ENCODE measurements at regions not wholly inside any gene's neighbourhood (a gene's known extent, or its start where the extent isn't known, plus 50 kb on each side); places are given as distances from the start of the nearest gene placed in this dataset.

- Mint-ChIP-seq H3K36me3 (peaks cover 0 to 5% (median 2%) of the 10 kb centered on the region in 3 donors), H3K4me3 (no peak overlapping the region), H3K27ac (peak overlapping the region in 3 of 10 donors; percentile 3 to 19 (median 3)), H3K27me3 (peaks cover 0 to 6% (median 0%) of the 10 kb centered on the region in 5 donors), H3K4me1 (peaks cover 13 to 45% (median 33%) of the 10 kb centered on the region in 4 donors), H3K9me3 (peaks cover 0 to 10% (median 7%) of the 10 kb centered on the region in 9 donors)
- POLR2A ChIA-PET: no interaction called here
- no peak for ATAC-seq
- DNase-seq: no peak
These were observed 305.8 kb upstream of the PRDM1 start for GRCh38 chr6:105780146-105780860.

- ATAC-seq: no peak
- Mint-ChIP-seq H3K27me3 (no peaks in the 10 kb centered on the region), H3K4me3 (no peak overlapping the region), H3K27ac (peak overlapping the region in 1 of 10 donors; percentile 63), H3K36me3 (peaks cover 0 to 7% (median 5%) of the 10 kb centered on the region in 3 donors), H3K9me3 (peaks cover 0 to 22% (median 14%) of the 10 kb centered on the region in 9 donors), H3K4me1 (peaks cover 10 to 34% (median 33%) of the 10 kb centered on the region in 4 donors)
- POLR2A ChIA-PET: no interaction called here
- no peak for DNase-seq
These were observed 307.0 kb upstream of the PRDM1 start for GRCh38 chr6:105779110-105779509.

GRCh38 chr6:105775095-105775494 is 311.0 kb upstream of the PRDM1 start:
- Mint-ChIP-seq H3K4me3 (no peak overlapping the region), H3K27ac (no peak overlapping the region), H3K9me3 (peaks cover 0 to 22% (median 11%) of the 10 kb centered on the region in 9 donors), H3K36me3 (peaks cover 0 to 7% (median 5%) of the 10 kb centered on the region in 3 donors), H3K4me1 (peaks cover 3 to 13% (median 9%) of the 10 kb centered on the region in 4 donors), H3K27me3 (no peaks in the 10 kb centered on the region)
- POLR2A ChIA-PET: no interaction called here
- DNase-seq (no peak), ATAC-seq (no peak)

DNA sequence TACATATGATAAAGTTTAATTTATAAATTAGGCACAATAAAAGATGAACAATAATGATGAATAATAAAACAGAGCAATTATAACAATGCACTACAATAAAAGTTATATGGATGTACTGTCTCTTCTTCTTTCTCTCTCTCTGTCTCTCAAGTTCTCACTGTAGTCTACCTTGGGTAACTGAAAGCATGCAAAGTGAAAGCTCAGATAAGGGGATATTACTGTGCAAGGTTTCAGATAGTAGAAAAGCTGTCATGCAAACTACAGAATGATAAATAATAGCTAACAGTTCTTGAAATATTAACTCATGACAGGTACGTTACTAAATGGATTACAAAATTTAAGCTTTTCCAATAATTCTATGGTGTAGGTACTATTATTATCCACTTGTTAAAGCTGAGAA is 311.9 kb upstream of the PRDM1 start:
- H3K4me1 Mint-ChIP-seq: peaks cover 3 to 7% (median 7%) of the 10 kb centered on the region in 4 donors
- no peaks in the 10 kb centered on the region for H3K27me3 Mint-ChIP-seq
- no peak overlapping the region for H3K27ac Mint-ChIP-seq
- no peak overlapping the region for H3K4me3 Mint-ChIP-seq
- ATAC-seq: no peak
- POLR2A ChIA-PET: no interaction called here
- no peak for DNase-seq
- peaks cover 0 to 7% (median 5%) of the 10 kb centered on the region in 3 donors for H3K36me3 Mint-ChIP-seq
- H3K9me3 Mint-ChIP-seq: peaks cover 0 to 22% (median 11%) of the 10 kb centered on the region in 9 donors

DNA sequence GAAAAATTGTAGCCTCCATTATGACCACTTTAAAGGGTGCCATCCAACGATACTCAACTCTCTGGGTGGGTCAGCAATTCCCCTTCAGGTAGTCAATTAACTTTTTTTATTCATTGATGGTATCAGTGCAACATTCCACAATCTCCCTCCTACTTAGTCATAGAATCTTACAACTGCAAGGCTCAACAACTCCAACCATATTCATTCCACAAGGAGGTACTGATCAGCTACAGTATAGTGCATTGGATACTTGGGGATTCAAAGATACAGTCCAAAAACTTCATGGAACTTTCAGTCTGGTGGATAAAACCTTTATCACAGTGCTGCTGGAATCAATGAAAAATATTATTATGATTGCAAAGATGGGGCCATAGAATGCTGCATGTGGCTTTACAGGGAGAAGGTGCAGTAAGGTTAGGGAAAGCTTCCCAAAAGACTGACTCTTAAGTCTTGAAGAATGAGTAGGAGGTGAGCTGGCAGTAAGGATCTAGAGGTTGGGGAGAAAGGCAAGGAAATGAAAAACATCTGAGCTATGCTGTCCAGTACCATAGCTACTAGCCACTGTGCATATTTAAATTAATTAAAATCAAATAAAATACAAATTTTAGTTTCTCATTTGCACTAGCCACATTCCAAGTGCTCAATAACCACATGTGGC is 314.7 kb upstream of the PRDM1 start:
- POLR2A ChIA-PET: interaction anchor here (0.7 kb wide), 1 partner anchor 9 kb away, joined by 3 read pairs; no protein-coding TSS in a partner anchor
- peaks cover 0 to 7% (median 5%) of the 10 kb centered on the region in 3 donors for H3K36me3 Mint-ChIP-seq
- ATAC-seq (no peak), DNase-seq (no peak)
- peaks cover 0 to 20% (median 11%) of the 10 kb centered on the region in 9 donors for H3K9me3 Mint-ChIP-seq
- H3K27ac Mint-ChIP-seq: no peak overlapping the region
- no peak overlapping the region for H3K4me3 Mint-ChIP-seq
- no peaks in the 10 kb centered on the region for H3K4me1 Mint-ChIP-seq
- no peaks in the 10 kb centered on the region for H3K27me3 Mint-ChIP-seq

DNA sequence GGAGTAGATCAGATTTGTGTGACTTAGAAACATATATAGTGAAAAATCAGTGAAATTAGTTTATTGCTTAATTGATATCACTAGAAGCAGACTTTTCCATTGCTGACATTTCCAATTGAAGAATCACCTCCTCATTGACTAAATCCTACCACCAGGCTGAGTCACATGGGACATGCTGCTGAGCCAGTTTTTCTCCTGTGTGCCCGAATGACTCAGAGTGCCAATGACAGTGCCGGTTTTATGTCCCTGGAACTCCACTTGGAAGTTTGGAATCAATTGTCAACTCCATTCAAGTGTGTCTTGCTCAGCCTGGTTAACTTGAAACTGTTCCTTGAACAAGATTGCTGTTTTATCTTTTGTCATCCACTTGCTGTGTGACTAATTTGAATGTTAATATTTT is 316.1 kb upstream of the PRDM1 start:
- Mint-ChIP-seq H3K36me3 (peaks cover 0 to 2% (median 0%) of the 10 kb centered on the region in 3 donors), H3K9me3 (peaks cover 0 to 10% (median 1%) of the 10 kb centered on the region in 9 donors), H3K4me3 (no peak overlapping the region), H3K27me3 (no peaks in the 10 kb centered on the region), H3K27ac (no peak overlapping the region), H3K4me1 (no peaks in the 10 kb centered on the region)
- POLR2A ChIA-PET: no interaction called here
- DNase-seq: no peak
- ATAC-seq: no peak

GRCh38 chr6:105769197-105769596 is 316.9 kb upstream of the PRDM1 start:
- no peaks in the 10 kb centered on the region for H3K4me1 Mint-ChIP-seq
- no peaks in the 10 kb centered on the region for H3K27me3 Mint-ChIP-seq
- no peak for DNase-seq
- ATAC-seq: no peak
- no peak overlapping the region for H3K27ac Mint-ChIP-seq
- POLR2A ChIA-PET: no interaction called here
- no peak overlapping the region for H3K4me3 Mint-ChIP-seq
- H3K36me3 Mint-ChIP-seq: no peaks in the 10 kb centered on the region
- peaks cover 0 to 3% (median 0%) of the 10 kb centered on the region in 9 donors for H3K9me3 Mint-ChIP-seq

- Mint-ChIP-seq H3K9me3 (no peaks in the 10 kb centered on the region), H3K4me3 (no peak overlapping the region), H3K4me1 (no peaks in the 10 kb centered on the region), H3K27me3 (peaks cover 0 to 1% (median 0%) of the 10 kb centered on the region in 5 donors), H3K27ac (no peak overlapping the region), H3K36me3 (no peaks in the 10 kb centered on the region)
- DNase-seq: no peak
- POLR2A ChIA-PET: no interaction called here
- ATAC-seq: no peak
These were observed 318.6 kb upstream of the PRDM1 start for GRCh38 chr6:105767541-105767940.

DNA sequence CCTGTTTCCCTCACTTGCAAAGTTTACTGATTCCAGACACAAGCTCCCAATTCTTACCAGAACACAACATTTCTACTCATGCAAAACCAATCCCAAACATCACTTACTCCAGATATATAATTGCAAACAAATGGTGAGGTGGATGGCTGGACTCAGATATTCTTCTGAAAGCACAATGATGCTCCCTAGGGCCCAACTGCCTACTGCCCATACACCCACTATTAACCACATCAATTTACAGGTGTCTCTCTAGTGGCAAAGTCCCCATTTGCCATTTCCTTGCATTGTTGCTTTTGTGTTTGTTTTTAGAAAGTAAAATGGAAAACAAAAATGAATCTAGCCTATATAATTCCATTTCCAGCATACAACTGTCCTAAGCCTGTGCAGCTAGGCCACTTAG is 320.9 kb upstream of the PRDM1 start:
- Mint-ChIP-seq H3K4me3 (no peak overlapping the region), H3K27me3 (peaks cover 0 to 2% (median 0%) of the 10 kb centered on the region in 5 donors), H3K36me3 (no peaks in the 10 kb centered on the region), H3K27ac (no peak overlapping the region), H3K4me1 (no peaks in the 10 kb centered on the region), H3K9me3 (no peaks in the 10 kb centered on the region)
- DNase-seq: no peak
- no peak for ATAC-seq
- POLR2A ChIA-PET: no interaction called here

- POLR2A ChIA-PET: no interaction called here
These were observed 321.8 kb upstream of the PRDM1 start for GRCh38 chr6:105764315-105764714.

DNA sequence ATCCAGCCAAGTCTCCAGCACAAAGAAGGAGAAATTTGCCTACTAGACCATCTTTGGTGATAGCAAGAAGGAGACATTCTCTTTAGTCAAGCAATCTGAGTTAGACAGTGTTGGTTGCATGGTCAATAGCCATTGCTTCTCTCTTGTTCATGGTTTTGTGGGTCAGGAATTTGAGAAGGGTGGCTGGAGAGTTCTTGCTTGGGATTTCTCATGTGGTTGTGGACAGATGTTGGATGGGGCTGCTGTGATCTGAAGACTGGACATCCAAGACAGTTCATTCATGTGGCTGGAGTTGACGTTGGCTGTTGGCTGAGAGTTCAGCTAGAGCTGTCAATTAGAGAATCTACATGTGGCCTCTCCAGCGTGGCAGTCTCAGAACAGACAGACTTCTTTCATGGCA is 322.3 kb upstream of the PRDM1 start:
- Mint-ChIP-seq H3K27me3 (peaks cover 0 to 7% (median 0%) of the 10 kb centered on the region in 5 donors), H3K36me3 (no peaks in the 10 kb centered on the region), H3K9me3 (no peaks in the 10 kb centered on the region), H3K27ac (no peak overlapping the region), H3K4me1 (no peaks in the 10 kb centered on the region), H3K4me3 (no peak overlapping the region)
- ATAC-seq (no peak), DNase-seq (no peak)
- POLR2A ChIA-PET: no interaction called here

More at GRCh38 chr6:105764315-105764714, 321.8 kb upstream of the PRDM1 start:
- H3K27me3 Mint-ChIP-seq: peaks cover 0 to 7% (median 0%) of the 10 kb centered on the region in 5 donors
- ATAC-seq (no peak), DNase-seq (no peak)
- no peaks in the 10 kb centered on the region for H3K36me3 Mint-ChIP-seq
- no peak overlapping the region for H3K4me3 Mint-ChIP-seq
- H3K4me1 Mint-ChIP-seq: no peaks in the 10 kb centered on the region
- no peak overlapping the region for H3K27ac Mint-ChIP-seq
- no peaks in the 10 kb centered on the region for H3K9me3 Mint-ChIP-seq

- Mint-ChIP-seq H3K27me3 (peaks cover 0 to 18% (median 4%) of the 10 kb centered on the region in 5 donors), H3K4me3 (no peak overlapping the region), H3K27ac (no peak overlapping the region), H3K36me3 (no peaks in the 10 kb centered on the region), H3K9me3 (no peaks in the 10 kb centered on the region), H3K4me1 (peaks cover 0 to 2% (median under 1%) of the 10 kb centered on the region in 4 donors)
- ATAC-seq: no peak
- POLR2A ChIA-PET: no interaction called here
- no peak for DNase-seq
These were observed 325.4 kb upstream of the PRDM1 start for GRCh38 chr6:105760746-105761145.

DNA sequence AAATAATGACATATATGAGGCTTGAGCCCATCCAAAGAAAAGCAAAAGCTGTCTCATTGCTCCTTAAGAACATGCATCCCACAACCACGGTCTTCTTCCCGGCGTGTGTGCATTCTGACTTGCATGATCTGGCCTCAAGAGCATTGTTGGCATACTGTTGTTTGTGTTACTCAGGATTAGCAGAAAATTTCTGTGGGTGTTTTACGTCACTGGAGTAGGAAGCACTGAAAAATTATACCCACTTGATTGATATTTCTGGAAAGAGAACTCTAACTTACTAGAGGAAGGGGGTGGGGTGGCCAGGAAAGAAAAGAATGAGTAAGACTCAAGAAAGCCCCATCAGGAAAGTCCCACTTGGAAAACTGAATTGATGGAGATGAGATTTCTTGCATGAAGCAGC is 326.2 kb upstream of the PRDM1 start:
- H3K36me3 Mint-ChIP-seq: no peaks in the 10 kb centered on the region
- DNase-seq (no peak), ATAC-seq (no peak)
- POLR2A ChIA-PET: no interaction called here
- H3K4me3 Mint-ChIP-seq: no peak overlapping the region
- peaks cover 0 to 2% (median under 1%) of the 10 kb centered on the region in 4 donors for H3K4me1 Mint-ChIP-seq
- H3K9me3 Mint-ChIP-seq: no peaks in the 10 kb centered on the region
- H3K27me3 Mint-ChIP-seq: peaks cover 0 to 21% (median 4%) of the 10 kb centered on the region in 5 donors
- H3K27ac Mint-ChIP-seq: no peak overlapping the region
